AG09309 (cell line): ENCODE measurements at regions not wholly inside any gene's neighbourhood (a gene's known extent, or its start where the extent isn't known, plus 50 kb on each side); places are given as distances from the start of the nearest gene placed in this dataset.

Experiments used
- DNase-seq: peaks from one replicate; pipeline ENCODE4 v3.0.0-alpha.2; 2010; ENCODE audit warnings: low read depth
- H3K4me3 ChIP-seq: 2 replicates; pipeline ENCODE4 v1.5.1; 2011; ENCODE audit warnings: mild to moderate bottlenecking, low read depth, low read length, moderate library complexity; ENCODE audit not compliant: control insufficient read depth
- CTCF ChIP-seq: IDR thresholded peaks from 2 replicates; pipeline ENCODE4 v1.5.1; 2011; ENCODE audit warnings: mild to moderate bottlenecking, low read depth, low read length, inconsistent platforms; ENCODE audit not compliant: insufficient read depth, control insufficient read depth; ENCODE audit errors: missing control alignments

DNA sequence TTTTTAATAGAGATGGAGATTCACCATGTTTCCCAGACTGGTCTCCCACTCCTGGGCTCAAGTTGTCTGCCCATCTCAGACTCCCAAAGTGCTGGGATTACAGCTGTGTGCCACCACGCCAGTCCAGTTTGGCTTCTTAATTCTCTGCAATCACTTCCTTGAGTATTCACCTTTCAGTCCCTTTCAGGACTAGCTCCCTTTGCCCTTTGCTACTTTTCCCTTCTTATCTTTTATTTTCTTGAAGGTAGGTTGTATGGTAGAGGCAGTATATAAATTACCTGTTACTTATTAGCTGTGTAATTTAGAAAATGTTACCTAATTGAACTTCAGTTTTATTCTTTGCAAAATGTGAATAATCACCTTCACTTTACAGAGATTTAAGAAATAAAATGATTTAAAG is 285.8 kb downstream of the FGF9 start:
- no peak for DNase-seq
- H3K4me3 ChIP-seq, result no peak overlapping the region
- TF ChIP-seq CTCF, result no peak

DNA sequence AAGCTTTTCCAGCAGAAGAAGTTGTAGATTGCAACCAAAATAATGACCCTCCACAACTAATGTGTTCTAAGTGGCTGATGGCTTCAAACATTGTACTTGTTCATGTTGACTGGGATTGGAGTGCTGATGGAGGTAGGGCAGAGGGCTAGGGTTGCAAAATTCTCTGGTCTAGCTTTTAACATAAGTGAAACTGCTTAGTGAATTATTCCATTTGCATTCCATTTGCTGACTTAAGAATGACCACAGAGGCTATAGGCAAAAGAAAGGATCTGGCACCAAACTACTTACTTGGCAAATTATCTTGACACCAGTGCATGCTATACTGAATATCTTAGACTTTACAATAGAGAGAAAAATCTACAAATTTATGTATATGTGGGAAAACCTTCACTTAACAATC is 287.0 kb downstream of the FGF9 start:
- no peak for TF ChIP-seq CTCF
- DNase-seq, result no peak

GRCh38 chr13:21960108-21960507 is 289.2 kb downstream of the FGF9 start:
- no peak overlapping the region for H3K4me3 ChIP-seq
- DNase-seq, result no peak
- no peak for TF ChIP-seq CTCF

More for the DNA sequence above, 287.0 kb downstream of the FGF9 start:
- no peak overlapping the region for H3K4me3 ChIP-seq

DNA sequence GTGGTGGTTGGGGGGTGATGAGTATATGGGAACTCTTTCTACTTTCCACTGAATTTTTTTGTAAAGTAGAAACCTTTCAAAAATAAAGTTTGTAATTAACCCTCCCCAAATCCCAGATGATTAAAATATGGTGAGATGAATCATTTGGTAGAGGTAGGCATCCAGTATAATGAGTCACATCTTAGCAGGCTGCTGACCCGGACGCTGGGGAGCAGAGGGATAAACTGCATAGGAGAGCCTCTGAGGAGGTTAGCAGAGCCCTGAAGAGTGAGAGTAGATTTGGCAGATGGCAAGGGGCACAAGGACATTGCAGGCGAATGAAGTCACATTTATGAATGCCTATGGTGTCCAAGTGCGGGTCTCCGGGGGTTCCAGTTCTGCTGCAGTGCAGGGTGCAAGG is 293.8 kb downstream of the FGF9 start:
- H3K4me3 ChIP-seq, result no peak overlapping the region

GRCh38 chr13:21965095-21965494 is 294.2 kb downstream of the FGF9 start:
- no peak overlapping the region for H3K4me3 ChIP-seq
- no peak for TF ChIP-seq CTCF
- DNase-seq, result no peak

More for the DNA sequence above, 293.8 kb downstream of the FGF9 start:
- TF ChIP-seq CTCF, result no peak
- DNase-seq, result no peak

- no peak for TF ChIP-seq CTCF
- no peak overlapping the region for H3K4me3 ChIP-seq
- no peak for DNase-seq
Observed at GRCh38 chr13:21966014-21966413, 295.1 kb downstream of the FGF9 start.

DNA sequence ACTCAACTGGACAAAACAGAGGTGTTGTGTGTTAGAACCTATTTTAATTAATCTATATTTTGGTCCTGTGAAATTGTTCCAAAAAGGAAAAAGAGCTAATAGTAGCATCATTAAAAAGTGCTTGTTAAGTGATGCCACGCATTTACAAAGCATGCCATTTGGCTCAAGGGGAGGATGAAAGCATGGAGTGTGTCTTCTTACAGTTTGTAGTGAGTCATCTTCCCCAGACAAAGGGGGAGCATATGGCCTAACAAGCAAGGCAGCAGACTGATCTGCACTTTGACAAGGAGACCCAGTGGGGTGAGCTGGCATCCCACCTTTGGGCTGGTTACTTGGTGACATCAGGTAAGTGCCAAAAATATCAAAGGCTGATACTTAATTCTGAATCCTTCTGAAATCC is 297.0 kb downstream of the FGF9 start:
- H3K4me3 ChIP-seq, result no peak overlapping the region
- no peak for TF ChIP-seq CTCF
- DNase-seq, result no peak
